HCEC 1CT (cell line): ENCODE measurements at regions not wholly inside any gene's neighbourhood (a gene's known extent, or its start where the extent isn't known, plus 50 kb on each side); places are given as distances from the start of the nearest gene placed in this dataset.
A peak's percentile ranks its signal among the peaks of the same experiment; 100 is the strongest.

Experiments used
- DNase-seq: peaks from one replicate; pipeline ENCODE4 v3.0.0-alpha.2; 2017

DNA sequence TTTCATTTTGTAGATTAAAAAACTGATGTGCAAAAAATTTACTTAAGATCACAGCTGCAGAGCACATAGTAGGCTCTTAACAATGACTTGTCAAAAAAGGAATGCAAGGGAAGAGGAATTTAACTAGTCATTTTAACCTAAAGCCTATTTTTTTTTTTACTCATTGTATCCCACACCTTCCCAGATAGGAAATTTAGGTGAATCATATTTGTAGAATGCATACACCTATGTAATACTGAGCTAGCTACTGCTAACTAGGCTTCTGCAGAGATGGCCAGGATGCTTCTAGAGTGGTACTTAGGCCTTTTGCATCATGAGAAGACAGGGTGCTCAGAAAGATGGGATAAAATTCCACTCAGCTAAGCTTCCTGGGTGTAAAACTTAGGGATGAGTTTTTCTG is 387.3 kb downstream of the AASDHPPT start:
- DNase-seq = no peak

DNA sequence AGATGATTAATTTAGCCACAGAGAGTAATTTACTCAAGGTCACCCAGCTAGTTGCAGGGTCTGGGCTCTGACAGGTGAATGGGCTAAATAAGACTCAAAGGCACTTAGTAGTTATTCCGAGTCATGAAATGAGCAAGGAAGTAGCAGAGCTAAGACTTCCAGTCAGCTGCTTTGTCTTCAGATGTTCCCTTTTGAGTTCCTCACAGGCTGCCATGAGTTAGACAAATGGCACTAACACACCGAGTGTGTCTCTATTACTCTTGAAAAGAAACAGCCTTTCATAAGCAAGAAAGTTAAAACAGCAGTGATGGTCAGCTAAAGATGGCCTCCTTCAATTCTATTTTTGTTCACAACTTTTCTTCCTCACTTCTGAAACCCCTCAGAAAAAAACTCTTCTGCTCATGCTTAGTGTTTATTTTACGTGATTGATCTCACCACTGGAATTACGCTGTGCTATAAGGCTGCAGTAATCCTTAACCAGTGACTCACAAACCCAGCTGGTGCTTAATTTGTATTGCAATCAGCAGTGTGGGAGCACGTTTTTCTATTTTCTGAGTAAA is 389.1 kb downstream of the AASDHPPT start:
- DNase-seq = peak; percentile 89

DNA sequence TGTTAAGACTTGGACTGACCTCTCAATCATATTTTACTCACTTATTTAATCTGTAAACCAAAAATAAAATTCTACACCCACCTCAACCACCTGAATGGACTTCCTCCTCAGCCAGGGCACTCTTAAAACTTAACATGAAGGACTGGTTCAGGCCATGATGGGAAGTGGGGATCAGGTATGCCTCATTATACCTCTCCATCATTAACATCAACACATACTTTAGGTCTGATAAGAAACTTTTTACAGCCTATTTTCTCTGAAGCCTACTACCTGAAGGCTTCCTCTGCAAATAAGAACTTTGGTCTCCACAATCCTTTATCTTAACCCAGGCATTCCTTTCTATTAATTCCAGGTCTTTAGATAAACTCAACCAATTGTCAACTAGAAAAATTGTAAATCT is 390.0 kb downstream of the AASDHPPT start:
- no peak for DNase-seq

DNA sequence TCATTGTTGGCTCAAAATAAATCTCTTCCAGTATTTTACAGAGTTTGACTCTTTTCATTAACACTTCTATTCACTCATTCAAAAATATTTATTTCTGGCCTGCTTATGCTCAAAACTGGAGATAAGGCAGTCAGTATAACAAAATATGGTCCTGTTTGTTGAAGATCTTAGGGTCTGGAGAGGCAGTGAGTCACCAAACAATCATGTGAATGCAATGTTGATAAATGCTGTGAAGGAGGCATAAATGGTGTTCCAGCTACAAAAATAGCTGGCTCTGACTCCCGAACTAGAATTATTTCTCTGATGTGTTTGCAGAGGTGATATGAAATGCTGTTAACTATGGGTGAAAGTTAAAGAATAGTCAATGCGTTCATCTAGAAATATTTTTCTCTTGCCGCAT is 390.6 kb downstream of the AASDHPPT start:
- DNase-seq = peak; percentile 64

DNA sequence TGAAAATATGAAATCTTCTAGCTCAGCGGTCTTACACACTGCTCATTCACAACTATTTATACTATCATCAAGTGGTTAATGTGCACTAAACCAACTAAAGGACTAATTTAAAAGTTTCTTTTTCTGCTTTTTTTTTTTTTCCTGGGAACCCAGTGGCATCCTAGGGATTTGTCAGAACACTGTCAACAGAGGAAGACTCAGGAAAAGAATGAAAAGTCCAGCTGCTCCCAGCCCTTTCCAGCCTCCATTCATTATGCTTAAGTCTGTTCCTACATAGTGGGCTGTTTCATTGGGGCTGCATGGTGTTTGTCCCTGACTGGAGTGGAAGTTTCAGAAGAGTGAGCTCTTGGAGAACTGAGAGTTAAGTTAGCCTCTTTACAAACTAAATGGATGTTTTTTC is 391.1 kb downstream of the AASDHPPT start:
- DNase-seq = no peak

DNA sequence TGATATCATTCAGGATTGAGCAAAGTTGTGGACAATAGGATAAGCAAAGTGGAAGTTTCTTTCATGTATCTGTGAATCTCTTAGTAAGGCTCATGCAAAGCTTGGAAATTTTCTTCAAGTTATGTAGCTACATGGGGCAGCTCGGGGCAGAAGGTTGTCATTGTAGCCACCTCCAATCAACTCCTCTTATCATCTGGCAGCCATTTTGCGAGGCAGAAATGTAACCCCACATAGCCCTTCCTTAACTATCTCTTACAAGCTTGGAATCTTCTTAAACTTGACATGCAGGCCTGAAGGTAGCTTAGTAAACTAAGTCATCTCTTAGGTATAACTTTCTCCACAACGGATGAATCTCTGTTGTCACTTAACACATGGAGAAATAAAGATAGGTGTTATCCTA is 392.8 kb downstream of the AASDHPPT start:
- no peak for DNase-seq

DNA sequence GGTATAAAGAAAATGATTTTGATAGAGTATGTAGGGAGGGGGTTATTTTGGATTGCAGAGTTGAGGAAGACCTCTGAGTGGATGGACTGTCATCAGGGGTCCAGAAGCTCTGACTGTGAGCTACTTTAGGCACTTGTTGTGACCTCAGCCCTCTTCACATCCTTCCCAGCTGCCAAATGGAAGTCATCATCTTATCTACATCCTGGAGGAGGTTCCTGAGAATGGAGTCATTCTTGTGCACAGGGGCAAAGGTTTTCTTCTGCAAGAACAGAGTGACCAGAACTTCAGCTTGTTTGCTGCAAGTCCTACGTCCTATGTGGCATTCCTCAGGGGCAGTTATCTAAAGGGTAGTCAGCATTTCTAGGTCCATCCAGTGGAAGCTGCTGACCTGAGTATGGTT is 393.8 kb downstream of the AASDHPPT start:
- DNase-seq = peak; percentile 27

DNA sequence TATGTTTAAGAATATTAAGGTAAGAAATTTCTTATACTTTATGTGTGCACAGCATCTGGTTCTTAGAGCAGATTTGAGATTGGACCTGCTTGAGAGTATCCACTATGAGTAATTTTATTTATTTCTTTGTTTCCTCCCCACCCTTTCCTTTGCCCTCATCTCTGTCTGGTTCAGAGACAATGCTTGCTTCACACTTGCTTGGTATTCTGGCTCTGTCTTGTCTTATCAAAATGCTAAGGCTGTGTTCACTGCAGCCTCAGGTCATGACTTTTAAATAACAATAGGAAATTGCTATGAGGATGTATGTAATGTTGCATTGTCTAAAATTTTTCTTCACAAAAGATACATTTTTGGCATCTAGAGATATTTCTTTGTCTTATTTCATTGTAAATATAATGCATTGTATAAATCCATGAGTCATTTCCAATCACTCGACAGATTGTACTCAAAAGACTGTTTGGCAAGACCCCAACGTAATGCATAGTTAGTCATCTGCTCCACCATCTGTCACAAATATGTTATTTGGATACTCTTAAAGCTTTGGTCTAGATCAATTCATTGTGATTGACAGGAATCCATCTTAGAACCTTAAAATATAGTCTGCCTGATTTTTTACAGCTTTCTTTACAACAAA is 395.7 kb downstream of the AASDHPPT start:
- DNase-seq = peak; percentile 75

DNA sequence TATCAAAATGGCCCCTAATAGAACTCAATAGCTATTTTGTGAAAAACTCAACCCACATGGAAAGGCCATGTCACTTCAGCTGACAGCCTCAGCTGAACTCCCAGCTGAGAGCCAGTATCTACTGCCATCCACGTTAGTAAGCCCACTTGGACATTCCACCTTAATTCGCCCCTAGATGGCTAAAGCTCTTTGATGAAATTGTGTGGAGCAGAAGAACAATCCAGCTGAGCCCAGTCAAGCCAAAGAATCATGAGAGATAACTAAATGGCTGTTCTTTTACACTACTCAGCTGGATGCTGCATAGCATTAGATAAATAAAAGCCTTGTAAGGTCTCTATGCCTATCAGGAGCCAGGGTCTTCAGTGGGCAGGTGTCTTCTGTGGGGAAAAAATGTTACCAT is 396.8 kb downstream of the AASDHPPT start:
- no peak for DNase-seq

DNA sequence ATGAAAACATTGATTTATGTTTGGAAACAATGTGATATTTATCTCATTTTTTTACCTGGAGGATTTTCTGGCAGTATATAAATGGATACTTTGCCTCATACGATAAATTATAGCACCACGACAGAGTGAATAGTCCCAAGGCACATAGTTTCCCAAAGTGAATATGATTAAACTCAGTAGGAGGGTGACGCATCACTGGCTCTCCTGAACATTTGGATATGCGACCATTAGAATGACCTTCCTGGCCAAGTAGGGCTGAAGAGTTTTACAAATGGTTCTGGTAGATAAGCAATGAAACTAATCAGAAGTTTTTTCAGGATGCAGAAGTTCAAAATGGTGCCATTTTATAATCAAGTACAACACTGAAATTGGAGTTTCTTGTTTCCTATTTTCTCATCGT is 397.7 kb downstream of the AASDHPPT start:
- no peak for DNase-seq

DNA sequence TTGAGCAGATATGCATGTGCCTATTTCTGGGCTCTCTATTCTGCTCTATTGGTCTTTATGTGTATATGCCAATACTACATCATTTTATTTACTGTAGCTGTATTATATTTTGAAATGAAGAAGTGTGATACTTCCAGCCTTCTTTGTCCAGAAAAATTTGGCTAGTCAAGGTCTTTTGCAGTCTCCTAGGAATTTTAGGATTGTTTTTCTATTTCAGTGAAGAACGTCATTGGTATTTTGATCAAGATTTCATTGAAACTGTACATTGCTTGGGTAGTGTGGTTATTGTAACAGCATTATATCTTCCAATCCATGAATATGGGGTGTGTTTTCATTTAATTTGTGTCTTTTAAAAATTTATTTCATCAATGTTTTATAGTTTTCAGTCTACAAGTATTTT is 400.3 kb downstream of the AASDHPPT start:
- no peak for DNase-seq

DNA sequence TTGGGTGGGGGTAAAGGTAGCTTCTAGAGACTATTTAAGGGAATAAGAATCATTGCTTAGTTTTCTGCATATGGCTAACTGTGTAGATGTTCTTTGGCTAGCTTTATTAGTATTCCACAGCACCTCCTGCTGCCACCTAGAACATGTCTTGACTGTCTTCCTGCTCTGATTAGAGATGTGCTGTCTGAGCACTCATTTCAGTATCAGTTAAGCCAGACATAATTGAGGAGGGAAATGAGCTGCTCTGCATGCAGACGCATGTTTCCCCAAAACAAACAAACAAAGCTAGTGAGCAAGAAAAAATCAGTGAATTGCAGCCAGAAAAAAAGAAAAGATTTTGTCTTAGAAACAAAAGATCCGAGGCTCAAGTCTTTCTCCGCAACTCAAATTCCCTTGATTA is 402.2 kb downstream of the AASDHPPT start:
- DNase-seq = peak; percentile 10

DNA sequence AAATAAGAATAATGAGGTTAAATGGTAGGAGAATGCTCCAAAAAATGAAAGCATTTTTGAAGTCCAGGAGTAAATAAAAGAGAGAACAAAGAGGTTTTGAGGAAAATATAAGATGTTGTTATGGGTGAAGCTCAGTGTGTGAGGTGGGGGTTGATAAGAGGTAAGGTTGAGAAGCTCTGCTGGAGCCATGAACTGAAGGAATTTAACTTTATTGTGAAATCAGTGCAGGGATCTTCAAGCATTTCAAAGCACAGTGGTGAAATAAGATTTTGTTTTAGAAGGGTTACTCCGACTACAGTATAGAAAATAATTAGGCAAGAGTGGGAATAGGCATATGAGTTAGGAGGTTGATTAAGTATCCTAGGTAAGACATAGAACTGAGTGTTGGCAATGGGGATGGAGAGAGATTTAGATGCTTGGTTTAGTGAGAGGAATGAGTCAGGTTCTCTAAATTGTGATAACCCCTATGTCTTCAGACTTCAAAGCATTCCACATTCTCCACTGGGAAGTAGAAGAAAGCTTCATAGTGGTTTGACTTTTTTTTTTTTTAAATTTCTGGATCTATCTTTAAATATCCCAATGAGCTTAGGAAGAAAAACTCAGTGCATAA is 403.2 kb downstream of the AASDHPPT start:
- DNase-seq = peak; percentile 17

DNA sequence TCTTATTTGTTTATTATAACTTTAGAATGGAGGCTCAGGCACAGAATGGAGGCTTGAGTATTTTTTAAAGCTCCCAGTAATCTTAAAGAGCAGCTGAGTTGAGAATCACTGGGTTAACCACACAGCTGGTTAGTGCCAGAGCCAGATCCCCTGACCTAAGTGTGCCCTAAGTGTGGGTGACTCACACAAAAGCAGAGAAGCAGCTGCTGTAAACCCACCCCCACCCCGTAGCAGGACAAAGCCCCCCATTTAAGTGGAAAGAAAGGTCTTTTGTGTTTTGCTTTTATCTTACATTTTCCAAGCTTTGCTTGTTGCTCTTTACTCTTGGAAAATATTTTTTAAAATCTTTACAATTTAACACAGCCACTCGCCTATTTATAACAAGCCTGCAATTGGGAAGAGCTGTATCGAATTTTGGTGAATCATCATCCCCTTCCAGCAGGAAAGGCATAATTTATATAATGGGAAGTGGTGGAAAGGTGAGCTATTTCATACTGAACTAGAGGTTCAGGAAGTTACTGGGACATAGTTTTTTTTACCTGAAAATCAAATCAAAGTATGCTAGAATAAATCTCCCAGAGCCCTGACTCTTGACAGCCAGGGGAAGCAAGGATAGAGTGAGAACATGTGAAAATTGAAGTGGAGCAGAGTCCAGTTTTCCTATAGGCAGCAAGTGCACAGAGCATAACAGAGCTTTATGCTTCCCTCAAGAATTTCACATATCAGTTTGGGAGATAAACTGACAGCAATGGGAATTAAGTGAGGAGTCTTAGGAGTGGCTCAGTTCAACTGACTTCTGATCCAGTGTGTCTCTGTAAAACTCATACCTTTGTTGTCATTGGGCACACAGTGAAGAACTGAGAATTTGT is 405.7 kb downstream of the AASDHPPT start:
- DNase-seq = peak; percentile 82

DNA sequence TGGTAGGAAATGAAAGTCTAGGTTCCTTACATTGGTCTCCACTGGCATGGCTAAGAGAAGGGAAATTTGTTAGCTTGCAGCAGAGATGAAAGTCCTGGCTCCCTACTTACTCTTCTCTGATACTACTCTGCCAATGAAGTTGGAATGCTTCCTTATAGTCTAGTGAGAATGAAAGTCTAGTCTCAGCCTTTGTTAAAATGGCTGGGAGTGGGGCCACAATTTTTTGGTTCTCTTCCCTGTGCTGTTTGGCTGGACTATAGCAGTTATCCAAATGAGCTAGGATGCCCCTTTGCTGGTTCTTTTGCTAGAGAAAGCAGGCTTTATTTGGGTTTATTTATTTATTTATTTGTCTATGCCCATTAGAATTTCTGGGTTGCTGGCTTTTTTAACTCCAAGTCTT is 414.3 kb downstream of the AASDHPPT start:
- DNase-seq = no peak

DNA sequence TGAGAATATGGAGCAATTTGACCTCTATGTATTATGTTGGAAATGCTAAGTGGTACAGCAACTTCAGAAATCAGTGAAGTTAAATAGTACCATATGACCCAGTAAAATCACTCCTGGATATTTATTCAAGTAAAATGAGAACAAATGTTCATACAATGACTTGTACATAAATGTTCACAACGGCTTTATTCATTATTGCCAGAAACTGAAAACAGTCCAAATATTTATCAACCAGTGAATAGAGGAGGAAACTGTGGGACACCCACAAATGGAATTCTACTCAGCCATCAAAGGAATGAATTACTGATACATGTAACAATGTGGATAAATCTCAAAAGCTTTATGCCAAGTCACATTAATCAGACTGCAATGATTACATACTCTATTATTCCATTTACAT is 416.3 kb downstream of the AASDHPPT start:
- peak; percentile 12 for DNase-seq

DNA sequence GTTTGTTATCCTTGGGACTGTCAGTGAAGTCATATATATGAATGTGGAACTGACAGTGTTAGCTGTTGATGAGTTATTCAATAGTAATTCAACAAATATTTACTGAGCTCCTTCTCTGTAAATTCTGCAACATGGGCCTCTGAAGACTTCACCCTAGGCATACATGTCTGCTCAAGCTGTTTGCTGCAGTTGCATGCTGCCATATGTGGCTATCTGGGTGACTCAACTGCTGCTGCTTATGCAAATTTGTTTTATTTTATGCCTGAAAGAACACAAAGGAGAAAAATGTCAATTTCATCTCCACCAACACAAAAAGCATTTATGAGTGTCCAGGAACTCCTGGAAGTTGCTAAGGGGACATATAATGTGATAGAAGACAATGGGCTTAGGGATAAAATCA is 417.6 kb downstream of the AASDHPPT start:
- peak; percentile 83 for DNase-seq

DNA sequence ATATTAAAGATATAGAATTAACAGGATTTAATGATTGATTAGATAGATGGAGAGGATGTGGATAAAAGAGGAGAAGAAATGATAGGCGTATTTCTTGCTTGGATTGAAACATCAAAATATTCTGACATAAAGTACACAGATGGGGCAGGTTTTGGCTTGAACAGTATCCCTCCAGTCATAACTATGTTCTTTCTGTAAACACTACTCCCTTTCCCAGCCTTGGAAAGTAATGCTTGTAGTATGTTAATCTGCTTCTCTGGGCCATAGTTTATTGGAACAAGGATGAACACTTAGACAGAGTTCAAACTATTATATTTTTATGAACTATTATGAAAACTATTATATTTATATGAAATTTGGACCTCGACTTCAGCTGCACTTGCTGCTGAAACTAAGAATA is 419.2 kb downstream of the AASDHPPT start:
- DNase-seq = no peak

DNA sequence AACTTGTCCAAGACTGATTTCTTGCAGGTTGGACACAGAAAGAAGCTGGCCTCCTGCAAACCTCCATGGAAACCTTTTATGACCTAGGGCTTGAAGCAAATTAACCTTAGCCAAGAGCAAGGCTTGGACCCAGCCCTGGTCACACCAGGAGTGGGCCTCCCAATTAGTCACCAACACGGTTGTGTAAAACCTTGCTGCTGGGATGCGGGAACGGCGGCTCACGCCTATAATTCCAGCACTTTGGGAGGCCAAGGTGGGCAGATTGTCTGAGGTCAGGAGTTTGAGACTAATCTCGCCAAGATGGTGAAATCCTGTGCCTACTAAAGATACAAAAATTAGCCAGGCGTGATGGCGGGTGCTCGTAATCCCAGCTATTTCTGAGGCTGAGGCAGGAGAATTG is 419.9 kb downstream of the AASDHPPT start:
- DNase-seq = no peak

DNA sequence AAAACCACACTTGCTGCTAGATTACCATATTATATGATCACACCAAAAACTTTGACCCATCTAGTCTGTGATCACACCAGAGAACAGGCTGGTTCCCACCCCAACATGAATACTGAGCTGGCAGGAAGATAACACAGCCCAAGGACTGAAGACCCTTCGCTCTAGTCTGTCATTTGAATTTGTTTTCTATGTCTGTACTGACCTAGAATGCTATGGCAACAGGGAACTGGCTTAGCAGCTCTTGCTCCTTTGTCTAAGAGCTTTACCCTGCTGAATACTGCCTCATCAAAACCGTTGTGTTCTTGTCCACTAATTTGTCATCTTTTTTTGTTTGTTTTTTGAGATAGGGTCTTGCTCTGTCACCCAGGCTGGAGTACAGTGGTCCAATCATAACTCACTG is 420.4 kb downstream of the AASDHPPT start:
- no peak for DNase-seq

DNA sequence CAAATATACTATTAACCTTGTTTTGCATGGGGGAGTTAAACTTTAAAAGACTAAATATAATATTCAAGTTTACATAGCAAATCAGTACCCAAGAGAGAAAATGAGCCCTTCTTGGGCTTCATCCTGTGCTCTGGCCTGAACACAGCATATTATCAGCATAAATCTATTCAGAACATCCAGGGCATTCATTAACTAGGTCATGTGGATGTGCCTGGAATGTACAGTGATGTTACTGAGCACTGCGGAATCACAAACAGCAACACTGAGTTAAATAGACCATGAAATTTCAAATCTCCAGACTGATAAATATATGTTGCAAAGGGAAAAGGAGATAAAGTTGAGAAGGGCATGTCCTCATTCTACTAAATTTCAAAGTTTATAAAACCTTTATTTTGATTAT is 426.4 kb downstream of the AASDHPPT start:
- DNase-seq = no peak

DNA sequence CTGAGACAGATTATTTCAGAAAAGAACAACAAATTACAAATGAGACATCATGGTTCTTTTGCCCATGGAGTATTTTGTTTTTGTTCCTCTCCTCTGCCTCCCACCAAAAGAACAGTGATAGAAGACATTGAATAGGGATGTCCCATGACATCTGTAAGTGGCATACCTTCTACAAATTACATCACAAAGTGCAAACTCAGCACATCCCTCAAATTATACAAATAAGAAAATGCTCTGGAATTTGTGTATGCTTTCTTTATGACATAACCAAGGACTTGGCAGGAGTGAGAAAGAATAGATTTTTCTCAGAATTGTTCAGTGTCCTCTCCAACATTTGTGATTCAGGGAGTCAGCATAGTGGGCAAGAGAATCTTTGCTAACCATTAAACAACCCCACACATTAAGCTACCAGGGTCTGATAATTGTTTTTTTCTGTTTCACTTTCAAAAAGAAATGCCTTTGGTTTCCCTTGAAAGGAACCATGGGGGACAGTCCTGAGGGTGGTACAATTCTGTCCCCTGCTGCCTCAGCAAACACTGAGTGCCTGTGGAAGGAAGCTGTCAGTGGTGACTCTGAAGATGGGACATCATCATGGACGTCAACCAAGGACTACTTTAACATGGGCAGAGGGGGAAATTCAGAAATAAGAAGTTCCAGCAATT is 430.3 kb downstream of the AASDHPPT start:
- DNase-seq = no peak

DNA sequence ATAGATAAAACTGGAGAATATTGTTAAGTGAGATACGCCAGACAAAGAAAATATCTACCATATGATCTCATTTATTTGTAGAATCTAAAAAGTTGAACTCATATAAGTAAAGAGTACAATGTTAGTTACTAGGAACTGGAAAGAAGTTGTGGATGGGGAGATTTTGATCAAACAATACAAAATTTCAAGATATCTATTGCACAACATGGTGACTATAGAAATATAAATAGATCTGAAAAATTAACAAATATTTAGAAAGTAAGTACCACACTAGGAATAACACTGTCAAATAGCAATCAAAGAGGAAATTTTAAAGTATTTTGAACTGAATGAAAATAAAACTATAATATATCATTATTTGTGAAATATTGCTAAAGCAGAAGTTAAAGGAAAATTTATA is 437.2 kb downstream of the AASDHPPT start:
- DNase-seq = no peak
